ENCODE measurements at regions not wholly inside any gene's neighbourhood (a gene's known extent, or its start where the extent isn't known, plus 50 kb on each side); places are given as distances from the start of the nearest gene placed in this dataset.
"Not testable (repeated sequence)": the region's sequence is repeated elsewhere in the genome, so short reads cannot be mapped to it uniquely, and the experiment has no call there.

DNA sequence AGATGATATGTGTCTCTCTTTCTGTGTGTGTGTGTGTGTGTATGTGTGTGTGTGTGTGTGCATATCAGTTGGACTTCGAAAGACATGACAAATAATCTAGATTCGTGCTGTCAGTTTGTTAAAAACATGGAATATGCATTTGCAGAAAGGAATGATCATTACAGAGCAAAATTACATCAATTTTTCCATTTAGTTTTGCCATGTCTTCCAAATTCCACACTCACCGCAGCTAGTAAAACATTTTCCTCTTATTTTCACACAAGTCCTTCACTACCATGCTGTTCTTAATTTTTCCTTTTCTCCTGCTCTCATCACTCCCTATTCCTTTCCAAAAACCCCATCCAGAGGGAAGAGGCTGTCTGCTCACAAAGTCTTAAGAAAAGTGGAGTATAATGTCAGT, 1191.4 kb upstream of the SLC39A10 start:
- no peak overlapping the region for H3K4me3 ChIP-seq
- WGBS, 10 experiments, result 7 to 100% (median 80%) methylated on average over 1 to 3 of the region's 3 CpGs
- in situ Hi-C loops (cut with MboI; ENCODE audit: low pct_unique_long_range_greater_than_20kb in 2 of 9, low sequenced_read_pairs in 9 of 9, unreplicated experiment in 9 of 9), result no loop called here
- no peaks in the 10 kb centered on the region for H3K4me1 ChIP-seq (replicated peaks in 1 of 2)
- no peak overlapping the region for H3K27ac ChIP-seq
- ATAC-seq (replicated peaks in 6 of 8), result no peak

DNA sequence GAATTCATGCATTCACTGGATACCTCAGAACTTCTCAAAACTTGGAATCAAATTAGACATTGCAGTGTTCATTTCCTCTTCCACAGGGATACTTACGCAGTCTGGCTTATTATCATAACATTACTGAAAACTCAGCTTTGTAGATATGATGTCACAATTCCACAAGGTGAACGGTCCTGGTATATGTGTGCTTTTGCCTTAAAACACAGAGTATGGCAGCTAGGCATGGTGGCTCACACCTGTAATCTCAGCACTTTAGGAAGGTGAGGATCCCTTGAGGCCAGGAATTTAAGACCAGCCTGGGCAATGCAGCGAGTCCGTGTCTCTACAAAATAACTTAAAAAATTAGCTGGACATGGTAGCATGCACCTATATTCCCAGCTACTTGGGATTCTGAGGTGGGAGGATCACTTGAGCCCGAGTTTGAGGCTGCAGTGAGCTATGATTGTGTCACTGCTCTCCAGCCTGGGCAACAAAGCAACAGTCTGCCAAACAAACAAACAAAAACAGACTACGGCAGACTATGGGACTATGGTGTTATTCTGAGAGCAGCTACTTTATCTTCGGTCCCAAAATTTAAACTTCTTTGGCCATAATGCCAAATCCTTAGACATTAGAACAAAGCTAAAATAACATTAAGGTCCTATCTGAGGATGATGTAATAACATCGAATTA, 1191.9 kb upstream of the SLC39A10 start:
- in situ Hi-C loops (cut with MboI; ENCODE audit: low pct_unique_long_range_greater_than_20kb in 2 of 9, low sequenced_read_pairs in 9 of 9, unreplicated experiment in 9 of 9), result no loop called here
- no peak overlapping the region for H3K27ac ChIP-seq
- ATAC-seq (replicated peaks in 6 of 8), result no peak
- no peak overlapping the region for H3K4me3 ChIP-seq
- 40 to 90% (median 75%) methylated on average over 1 to 7 of the region's 8 CpGs; no CpG with 5 or more reads in 1 of the 10 experiments for WGBS, 10 experiments
- H3K4me1 ChIP-seq (replicated peaks in 1 of 2), result no peaks in the 10 kb centered on the region

DNA sequence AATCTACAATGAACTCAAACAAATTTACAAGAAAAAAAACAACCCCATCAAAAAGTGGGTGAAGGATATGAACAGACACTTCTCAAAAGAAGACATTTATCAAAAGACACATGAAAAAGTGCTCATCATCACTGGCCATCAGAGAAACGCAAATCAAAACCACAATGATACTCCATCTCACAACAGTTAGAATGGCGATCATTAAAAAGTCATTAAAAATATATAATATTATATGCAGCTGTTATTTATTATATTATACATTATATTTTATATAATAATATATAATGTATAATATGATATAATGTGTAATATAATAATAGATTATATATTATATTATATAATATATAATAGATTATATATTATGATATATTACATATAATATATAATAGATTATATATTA, 1194.1 kb upstream of the SLC39A10 start:
- H3K4me1 ChIP-seq (replicated peaks in 1 of 2); H3K27ac ChIP-seq; H3K4me3 ChIP-seq; ATAC-seq (replicated peaks in 6 of 8); in situ Hi-C loops (cut with MboI; ENCODE audit: low pct_unique_long_range_greater_than_20kb in 2 of 9, low sequenced_read_pairs in 9 of 9, unreplicated experiment in 9 of 9): not testable (repeated sequence)
- WGBS, 10 experiments, result 0 to 50% (median 45%) methylated on average over 1 to 2 of the region's 2 CpGs

DNA sequence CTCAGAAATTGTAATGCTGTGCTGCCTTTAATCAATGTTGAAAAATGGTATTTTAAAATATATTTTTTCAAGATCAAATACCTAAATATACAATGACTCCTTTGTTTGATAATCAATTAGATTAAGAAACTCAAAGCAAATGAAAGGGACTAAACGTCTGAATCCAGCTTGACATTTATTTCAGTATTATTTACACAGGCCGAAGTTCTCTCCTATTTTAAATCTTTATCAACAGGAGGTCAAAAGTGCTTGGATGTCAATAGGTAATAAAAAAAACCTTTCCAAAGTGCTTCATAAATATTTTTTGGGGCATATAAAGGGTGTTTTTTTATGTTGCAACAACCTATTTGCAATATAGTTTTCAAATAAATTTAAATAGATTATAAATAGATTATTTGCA, 1201.7 kb upstream of the SLC39A10 start:
- Histone ChIP-seq H3K27ac (no peak overlapping the region), H3K4me1 (replicated peaks in 1 of 2) (no peaks in the 10 kb centered on the region), H3K4me3 (no peak overlapping the region)
- in situ Hi-C loops (cut with MboI; ENCODE audit: low pct_unique_long_range_greater_than_20kb in 2 of 9, low sequenced_read_pairs in 9 of 9, unreplicated experiment in 9 of 9), result no loop called here
- no peak for ATAC-seq (replicated peaks in 6 of 8)
- WGBS, 10 experiments, result 0 to 71% (median 43%) methylated on average over 1 to 2 of the region's 2 CpGs; no CpG with 5 or more reads in 1 of the 10 experiments

DNA sequence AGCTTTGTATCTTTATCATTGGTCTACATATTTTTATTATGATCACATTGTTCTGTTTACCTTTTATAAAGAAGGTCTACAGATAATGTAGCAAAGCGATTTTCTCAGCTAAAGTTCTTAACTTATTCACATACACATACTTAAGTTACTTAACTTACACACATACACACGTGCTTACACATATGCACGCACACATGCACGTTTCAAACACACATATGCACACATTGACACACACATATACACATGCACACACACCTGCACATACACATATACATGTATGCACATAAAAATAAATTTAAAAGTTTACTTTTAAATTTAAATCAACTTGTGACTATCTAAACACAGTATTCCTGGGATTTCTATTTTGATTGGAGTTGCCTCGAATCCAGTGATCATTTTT, 1204.5 kb upstream of the SLC39A10 start:
- no peak for ATAC-seq (replicated peaks in 6 of 8)
- Histone ChIP-seq H3K27ac (no peak overlapping the region), H3K4me1 (replicated peaks in 1 of 2) (no peaks in the 10 kb centered on the region), H3K4me3 (no peak overlapping the region)
- WGBS, 10 experiments, result 8 to 100% (median 74%) methylated on average over 1 to 5 of the region's 5 CpGs
- in situ Hi-C loops (cut with MboI; ENCODE audit: low pct_unique_long_range_greater_than_20kb in 2 of 9, low sequenced_read_pairs in 9 of 9, unreplicated experiment in 9 of 9), result no loop called here

DNA sequence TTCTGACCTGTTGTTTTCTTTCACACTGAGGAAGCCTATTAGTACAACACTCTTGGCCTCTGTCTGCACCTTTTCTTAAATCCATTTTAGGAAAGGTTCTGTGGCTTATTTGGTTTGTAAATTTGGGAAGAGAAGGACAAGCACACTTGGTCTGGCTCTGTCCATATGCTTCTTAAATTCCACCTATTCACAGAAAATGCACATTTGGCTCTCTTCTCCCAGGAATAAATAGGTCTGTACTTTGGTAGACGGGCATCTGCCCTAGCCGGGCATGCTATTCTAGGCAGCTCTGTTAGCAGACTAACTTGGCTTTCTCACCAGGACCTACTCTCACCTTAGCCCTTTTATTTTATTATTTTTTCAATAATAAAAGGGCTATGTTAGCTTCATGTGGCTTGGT, 1211.8 kb upstream of the SLC39A10 start:
- Histone ChIP-seq H3K4me1 (replicated peaks in 1 of 2) (no peaks in the 10 kb centered on the region), H3K4me3 (no peak overlapping the region), H3K27ac (no peak overlapping the region)
- WGBS, 10 experiments, result 10 to 100% (median 21%) methylated on average over 1 to 2 of the region's 2 CpGs; no CpG with 5 or more reads in 3 of the 10 experiments
- ATAC-seq (replicated peaks in 6 of 8), result no peak
- in situ Hi-C loops (cut with MboI; ENCODE audit: low pct_unique_long_range_greater_than_20kb in 2 of 9, low sequenced_read_pairs in 9 of 9, unreplicated experiment in 9 of 9), result no loop called here

DNA sequence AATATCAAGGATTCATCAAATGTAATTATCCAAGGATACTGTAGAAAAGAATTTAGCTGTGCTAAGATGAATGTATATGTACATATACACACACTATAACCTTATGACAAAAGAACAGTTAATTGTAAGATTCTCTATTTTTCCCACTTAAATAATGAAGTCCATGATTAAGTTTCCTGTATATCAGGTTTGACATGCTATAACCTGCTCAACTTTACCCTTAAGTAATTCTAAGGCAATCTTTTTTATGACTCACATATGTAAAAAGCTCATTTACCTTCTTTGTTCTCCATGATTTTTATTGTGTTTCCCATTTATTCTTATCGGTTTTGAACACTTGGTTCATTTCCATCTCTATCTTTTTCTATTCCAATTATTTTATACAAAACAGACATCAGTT, 1213.1 kb upstream of the SLC39A10 start:
- WGBS, 10 experiments, result 0 to 100% (median 77%) methylated on average over 1 of the region's 1 CpG; no CpG with 5 or more reads in 1 of the 10 experiments
- Histone ChIP-seq H3K27ac (no peak overlapping the region), H3K4me3 (no peak overlapping the region), H3K4me1 (replicated peaks in 1 of 2) (no peaks in the 10 kb centered on the region)
- in situ Hi-C loops (cut with MboI; ENCODE audit: low pct_unique_long_range_greater_than_20kb in 2 of 9, low sequenced_read_pairs in 9 of 9, unreplicated experiment in 9 of 9), result no loop called here
- ATAC-seq (replicated peaks in 6 of 8), result no peak

DNA sequence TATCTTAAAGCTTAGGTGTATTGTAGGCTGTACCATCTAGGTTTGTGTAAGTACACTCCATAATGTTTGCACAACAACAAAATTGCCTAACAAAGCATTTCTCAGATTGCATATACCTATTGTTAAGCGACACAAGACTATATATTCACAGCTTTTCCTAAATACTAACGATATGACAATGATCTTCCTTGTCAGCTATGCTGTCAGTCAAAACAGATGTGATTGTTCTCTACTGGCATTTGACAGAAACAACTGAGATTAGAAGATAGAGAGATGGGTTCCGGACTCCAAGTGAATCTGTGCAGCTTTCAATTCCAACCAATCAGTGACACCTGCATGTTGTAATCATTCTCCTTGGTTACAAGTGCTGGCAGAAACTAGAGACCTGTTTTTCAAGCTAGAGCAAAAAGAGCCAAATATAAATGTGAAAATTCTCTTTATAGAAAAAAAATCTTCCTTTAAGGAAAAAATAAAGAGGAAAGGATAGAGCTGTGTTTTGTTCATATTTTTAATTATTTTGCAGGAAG, 1232.3 kb upstream of the SLC39A10 start:
- no peak overlapping the region for H3K27ac ChIP-seq
- H3K4me3 ChIP-seq, result no peak overlapping the region
- ATAC-seq (replicated peaks in 6 of 8), result no peak
- in situ Hi-C loops (cut with MboI; ENCODE audit: low pct_unique_long_range_greater_than_20kb in 2 of 9, low sequenced_read_pairs in 9 of 9, unreplicated experiment in 9 of 9), result no loop called here
- WGBS, 10 experiments, result 0 to 100% (median 86%) methylated on average over 1 to 3 of the region's 3 CpGs; no CpG with 5 or more reads in 1 of the 10 experiments
- H3K4me1 ChIP-seq (replicated peaks in 1 of 2), result no peaks in the 10 kb centered on the region

DNA sequence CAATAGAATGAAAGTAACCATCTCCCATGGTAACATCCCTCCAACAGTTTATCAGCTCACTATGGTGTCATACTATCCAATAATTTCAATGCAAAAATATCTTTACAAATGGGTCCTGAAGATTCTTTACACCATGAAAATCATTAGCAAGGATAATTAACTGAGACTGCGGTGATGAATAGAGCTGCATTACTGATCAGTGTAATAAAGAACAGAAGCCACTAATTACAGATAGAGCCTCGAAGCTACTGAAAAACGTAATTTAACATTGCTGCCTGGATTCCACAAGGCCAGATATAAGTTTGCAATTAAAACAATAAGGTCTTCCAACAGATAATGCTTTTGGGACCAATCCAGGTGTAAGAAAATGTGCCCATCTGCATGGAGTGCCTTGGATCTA, 1245.8 kb upstream of the SLC39A10 start:
- Histone ChIP-seq H3K4me1 (replicated peaks in 1 of 2) (peaks cover 0 to 4% of the 10 kb centered on the region in 2 donors), H3K27ac (no peak overlapping the region), H3K4me3 (no peak overlapping the region)
- in situ Hi-C loops (cut with MboI; ENCODE audit: low pct_unique_long_range_greater_than_20kb in 2 of 9, low sequenced_read_pairs in 9 of 9, unreplicated experiment in 9 of 9), result no loop called here
- no peak for ATAC-seq (replicated peaks in 6 of 8)
- 19 to 89% (median 72%) methylated on average over 1 to 3 of the region's 3 CpGs; no CpG with 5 or more reads in 1 of the 10 experiments for WGBS, 10 experiments

DNA sequence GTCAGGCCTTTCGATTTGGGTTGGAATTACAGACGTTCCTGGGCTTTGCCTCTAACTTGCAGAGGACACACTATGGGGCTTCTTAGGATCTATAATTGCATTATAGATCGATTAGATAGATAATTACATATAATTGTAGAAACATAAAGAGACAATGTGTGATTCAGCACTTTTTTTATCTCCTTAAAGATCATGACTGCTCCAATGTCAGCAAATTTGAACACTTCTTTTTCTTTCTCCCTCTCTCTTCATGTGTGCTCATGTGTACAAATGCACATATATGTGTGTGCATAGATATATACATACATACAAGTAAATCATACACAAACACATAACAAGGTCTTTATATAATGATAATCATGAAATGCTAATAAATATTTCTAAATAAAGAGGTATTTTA, 1261.2 kb upstream of the SLC39A10 start:
- Histone ChIP-seq H3K27ac (no peak overlapping the region), H3K4me1 (replicated peaks in 1 of 2) (no peaks in the 10 kb centered on the region), H3K4me3 (no peak overlapping the region)
- 17 to 100% (median 51%) methylated on average over 1 to 3 of the region's 3 CpGs for WGBS, 10 experiments
- ATAC-seq (replicated peaks in 6 of 8), result no peak
- in situ Hi-C loops (cut with MboI; ENCODE audit: low pct_unique_long_range_greater_than_20kb in 2 of 9, low sequenced_read_pairs in 9 of 9, unreplicated experiment in 9 of 9), result no loop called here

DNA sequence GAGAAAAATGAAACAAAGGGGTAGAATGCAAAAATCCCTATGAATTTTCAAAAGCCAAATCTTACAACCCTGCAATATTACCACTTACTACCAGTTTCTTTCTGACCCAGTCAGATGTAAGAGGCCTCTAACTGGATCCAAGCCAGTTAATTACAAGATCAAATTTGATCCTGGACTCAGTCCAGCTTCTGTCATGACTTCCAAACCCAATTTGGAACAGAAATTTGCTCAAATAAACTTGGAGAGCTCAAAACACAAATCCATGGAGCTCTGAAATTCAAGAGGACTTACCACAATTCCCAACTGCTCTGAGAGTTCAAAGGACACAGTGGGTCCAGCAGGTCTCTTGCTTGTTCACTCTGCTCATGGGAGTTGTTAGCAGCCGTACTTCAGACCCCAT, 1271.7 kb upstream of the SLC39A10 start:
- 0 to 88% (median 71%) methylated on average over 1 of the region's 1 CpG; no CpG with 5 or more reads in 3 of the 10 experiments for WGBS, 10 experiments
- Histone ChIP-seq H3K4me3 (no peak overlapping the region), H3K4me1 (replicated peaks in 1 of 2) (no peaks in the 10 kb centered on the region), H3K27ac (no peak overlapping the region)
- no peak for ATAC-seq (replicated peaks in 6 of 8)
- in situ Hi-C loops (cut with MboI; ENCODE audit: low pct_unique_long_range_greater_than_20kb in 2 of 9, low sequenced_read_pairs in 9 of 9, unreplicated experiment in 9 of 9), result no loop called here

DNA sequence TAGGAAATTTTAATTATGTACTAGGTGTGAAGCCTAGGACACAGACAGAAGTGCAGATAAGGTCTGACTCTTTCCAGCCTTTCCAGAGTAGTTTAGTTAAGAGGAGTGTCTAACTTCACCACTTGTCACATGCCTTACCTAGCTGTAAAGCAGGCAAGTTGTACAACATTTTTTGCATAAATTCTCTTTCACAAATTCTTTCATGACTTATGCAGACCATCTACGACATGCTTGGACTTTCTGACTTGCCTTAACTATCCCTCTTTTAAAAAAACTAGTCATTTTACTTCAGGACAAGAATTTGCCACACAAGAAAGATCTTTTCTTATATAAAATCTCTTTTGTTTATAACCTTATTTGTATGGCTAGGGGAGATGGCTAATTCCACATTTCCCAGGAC, 1273.6 kb upstream of the SLC39A10 start:
- H3K27ac ChIP-seq, result no peak overlapping the region
- WGBS, 10 experiments, result 0 to 41% (median 19%) methylated on average over 1 of the region's 1 CpG; no CpG with 5 or more reads in 2 of the 10 experiments
- in situ Hi-C loops (cut with MboI; ENCODE audit: low pct_unique_long_range_greater_than_20kb in 2 of 9, low sequenced_read_pairs in 9 of 9, unreplicated experiment in 9 of 9), result no loop called here
- H3K4me1 ChIP-seq (replicated peaks in 1 of 2), result no peaks in the 10 kb centered on the region
- no peak for ATAC-seq (replicated peaks in 6 of 8)
- H3K4me3 ChIP-seq, result no peak overlapping the region

DNA sequence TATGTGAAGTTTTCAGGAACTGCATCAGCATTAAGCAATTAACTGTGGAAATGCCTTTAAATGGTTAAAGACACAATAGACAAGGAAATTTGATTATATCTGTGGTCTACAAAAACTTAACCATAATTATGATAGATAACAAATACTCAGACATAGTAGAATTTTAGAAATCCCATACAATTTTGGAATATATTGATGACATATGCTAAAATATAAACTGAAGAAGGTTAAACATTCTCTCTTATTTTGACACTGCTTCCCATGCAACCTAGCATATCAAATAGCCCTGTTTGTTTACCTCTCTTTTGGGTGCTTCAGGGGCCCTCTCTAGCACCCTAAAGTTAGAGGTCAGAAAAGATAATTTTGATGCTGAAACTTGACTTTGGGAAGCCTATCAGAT, 1274.8 kb upstream of the SLC39A10 start:
- in situ Hi-C loops (cut with MboI; ENCODE audit: low pct_unique_long_range_greater_than_20kb in 2 of 9, low sequenced_read_pairs in 9 of 9, unreplicated experiment in 9 of 9), result no loop called here
- no peaks in the 10 kb centered on the region for H3K4me1 ChIP-seq (replicated peaks in 1 of 2)
- no peak for ATAC-seq (replicated peaks in 6 of 8)
- no peak overlapping the region for H3K27ac ChIP-seq
- H3K4me3 ChIP-seq, result no peak overlapping the region

DNA sequence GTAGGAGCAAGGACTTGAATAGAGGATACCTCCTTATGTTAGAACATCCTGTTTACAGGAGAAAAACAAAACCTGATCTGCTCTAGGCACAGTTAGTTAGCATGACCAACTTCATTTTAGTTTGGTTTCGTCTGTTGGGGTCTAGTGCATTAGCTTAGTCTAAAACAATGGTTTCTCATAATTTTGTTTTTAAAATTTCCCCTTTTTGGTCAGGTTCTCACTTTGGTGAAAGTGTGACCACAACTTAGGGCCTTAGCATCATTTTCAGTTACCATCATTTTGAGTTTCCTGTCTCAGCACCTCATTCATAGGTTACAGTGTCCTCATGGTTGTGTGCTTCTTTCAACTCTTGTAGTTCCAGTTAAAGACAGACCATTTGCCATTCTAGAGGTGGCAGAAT, 1277.0 kb upstream of the SLC39A10 start:
- no peak for ATAC-seq (replicated peaks in 6 of 8)
- in situ Hi-C loops (cut with MboI; ENCODE audit: low pct_unique_long_range_greater_than_20kb in 2 of 9, low sequenced_read_pairs in 9 of 9, unreplicated experiment in 9 of 9), result no loop called here
- Histone ChIP-seq H3K27ac (no peak overlapping the region), H3K4me3 (no peak overlapping the region), H3K4me1 (replicated peaks in 1 of 2) (no peaks in the 10 kb centered on the region)
- WGBS, 10 experiments, result 0 to 100% (median 55%) methylated on average over 1 of the region's 1 CpG; no CpG with 5 or more reads in 1 of the 10 experiments

All from motor neuron (in vitro differentiated cells).